DOHH2 (cell line): ENCODE measurements at regions not wholly inside any gene's neighbourhood (a gene's known extent, or its start where the extent isn't known, plus 50 kb on each side); places are given as distances from the start of the nearest gene placed in this dataset.

Experiments used
- EZH2phosphoT487 ChIP-seq: fragments of 200-600 bp; sonication (generic); IDR thresholded peaks from 2 replicates; pipeline ENCODE4 v1.6.1; 2017; ENCODE audit warnings: borderline replicate concordance, mild to moderate bottlenecking, antibody characterized with exemption, low read length, moderate library complexity, mixed read lengths
- TF ChIP-seq, protein P1 (sequence below): fragments of 200-600 bp; sonication (generic); IDR thresholded peaks from one replicate; pipeline ENCODE4 v1.5.1; 2014; ENCODE audit warnings: antibody characterized with exemption, mild to moderate bottlenecking, low read depth, low read length; ENCODE audit not compliant: poor library complexity, severe bottlenecking

DNA sequence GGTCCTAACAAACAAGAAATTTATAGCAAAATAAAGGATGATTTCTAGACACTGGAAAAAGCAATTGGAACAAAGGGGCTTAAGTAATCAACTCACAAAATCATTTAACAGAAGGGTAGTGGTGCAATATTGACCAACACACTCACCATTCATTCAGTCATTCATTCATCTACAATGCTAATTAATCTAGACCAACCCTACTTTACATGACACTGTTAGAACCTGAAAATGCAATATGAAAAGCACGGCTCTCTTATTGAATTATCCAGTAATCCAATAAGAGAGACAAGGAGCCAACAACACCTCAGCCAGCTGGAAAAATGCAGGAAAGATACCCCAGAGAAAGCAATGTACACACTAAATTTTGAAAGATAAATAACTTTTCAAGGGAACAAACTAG, 310.8 kb upstream of the NR5A2 start:
- TF ChIP-seq, protein P1, sequence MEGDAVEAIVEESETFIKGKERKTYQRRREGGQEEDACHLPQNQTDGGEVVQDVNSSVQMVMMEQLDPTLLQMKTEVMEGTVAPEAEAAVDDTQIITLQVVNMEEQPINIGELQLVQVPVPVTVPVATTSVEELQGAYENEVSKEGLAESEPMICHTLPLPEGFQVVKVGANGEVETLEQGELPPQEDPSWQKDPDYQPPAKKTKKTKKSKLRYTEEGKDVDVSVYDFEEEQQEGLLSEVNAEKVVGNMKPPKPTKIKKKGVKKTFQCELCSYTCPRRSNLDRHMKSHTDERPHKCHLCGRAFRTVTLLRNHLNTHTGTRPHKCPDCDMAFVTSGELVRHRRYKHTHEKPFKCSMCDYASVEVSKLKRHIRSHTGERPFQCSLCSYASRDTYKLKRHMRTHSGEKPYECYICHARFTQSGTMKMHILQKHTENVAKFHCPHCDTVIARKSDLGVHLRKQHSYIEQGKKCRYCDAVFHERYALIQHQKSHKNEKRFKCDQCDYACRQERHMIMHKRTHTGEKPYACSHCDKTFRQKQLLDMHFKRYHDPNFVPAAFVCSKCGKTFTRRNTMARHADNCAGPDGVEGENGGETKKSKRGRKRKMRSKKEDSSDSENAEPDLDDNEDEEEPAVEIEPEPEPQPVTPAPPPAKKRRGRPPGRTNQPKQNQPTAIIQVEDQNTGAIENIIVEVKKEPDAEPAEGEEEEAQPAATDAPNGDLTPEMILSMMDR = no peak
- no peak for TF ChIP-seq EZH2phosphoT487
